GM23248 (cell line): ENCODE measurements at regions not wholly inside any gene's neighbourhood (a gene's known extent, or its start where the extent isn't known, plus 50 kb on each side); places are given as distances from the start of the nearest gene placed in this dataset.

Experiments
- EZH2 ChIP-seq: fragments of 200-600 bp; sonication (generic); IDR thresholded peaks from 2 replicates; pipeline ENCODE4 v1.6.1; 2018; ENCODE audit warnings: antibody characterized with exemption, mild to moderate bottlenecking; ENCODE audit not compliant: insufficient read depth, poor library complexity, severe bottlenecking
- EZH2phosphoT487 ChIP-seq: fragments of 200-600 bp; sonication (generic); IDR thresholded peaks from 2 replicates; pipeline ENCODE4 v1.6.1; 2018; ENCODE audit warnings: antibody characterized with exemption, moderate library complexity, mild to moderate bottlenecking, low read depth; ENCODE audit not compliant: insufficient read depth

GRCh38 chr20:57995381-57995977 lies 233.0 kb downstream of the ANKRD60 start:
- TF ChIP-seq EZH2 (no peak), EZH2phosphoT487 (no peak)
